Liver (tissue), 8 donors: ENCODE measurements at regions not wholly inside any gene's neighbourhood (a gene's known extent, or its start where the extent isn't known, plus 50 kb on each side); places are given as distances from the start of the nearest gene placed in this dataset.

Source experiments
- DNase-seq: peaks from one replicate; pipeline ENCODE4 v3.0.0-alpha.2; 2017; ENCODE audit warnings: low spot score
- H3K27ac ChIP-seq, 2 donors: one replicate each; pipeline ENCODE4 v1.7.0; 2013; ENCODE audit warnings: inconsistent platforms in 2 of 2, low read length in 2 of 2, control low read depth in 1 of 2, low read depth in 1 of 2, mild to moderate bottlenecking in 1 of 2
- H3K27me3 ChIP-seq, 4 donors: one replicate each; pipeline versions ENCODE4 v1.6.1 to v1.7.0; 2013; ENCODE audit warnings: low read length in 3 of 4, inconsistent platforms in 1 of 4, mild to moderate bottlenecking in 1 of 4, moderate library complexity in 1 of 4; ENCODE audit not compliant: control insufficient read depth in 4 of 4, insufficient read depth in 4 of 4
- H3K36me3 ChIP-seq, 4 donors: one replicate each; pipeline versions ENCODE4 v1.6.1 to v1.7.0; 2013; ENCODE audit warnings: low read length in 3 of 4, mild to moderate bottlenecking in 3 of 4, low read depth in 1 of 4, moderate library complexity in 1 of 4; ENCODE audit not compliant: control insufficient read depth in 4 of 4, insufficient read depth in 3 of 4
- H3K4me1 ChIP-seq, 4 donors: one replicate each; pipeline versions ENCODE4 v1.6.1 to v1.7.0; 2013; ENCODE audit warnings: low read length in 3 of 4, mild to moderate bottlenecking in 3 of 4, moderate library complexity in 1 of 4; ENCODE audit not compliant: control insufficient read depth in 4 of 4, insufficient read depth in 4 of 4
- H3K4me3 ChIP-seq, 3 donors: one replicate each; pipeline versions ENCODE4 v1.6.1 to v1.7.0; 2013; ENCODE audit warnings: low read length in 3 of 3, control low read depth in 1 of 3, low read depth in 1 of 3, mild to moderate bottlenecking in 1 of 3
- H3K9ac ChIP-seq, 2 donors: one replicate each; pipeline ENCODE4 v1.7.0; 2013; ENCODE audit warnings: low read length in 2 of 2, mild to moderate bottlenecking in 2 of 2, moderate library complexity in 2 of 2, control low read depth in 1 of 2, low read depth in 1 of 2
- H3K9me3 ChIP-seq, 4 donors: one replicate each; pipeline versions ENCODE4 v1.6.1 to v1.7.0; 2013; ENCODE audit warnings: low read length in 3 of 4; ENCODE audit not compliant: control insufficient read depth in 4 of 4
- CTCF ChIP-seq: fragments of 150-350 bp; IDR thresholded peaks from 2 replicates; pipeline ENCODE4 v1.5.1; 2017; ENCODE audit warnings: improper control_type of control experiment, low read depth, low read length; ENCODE audit not compliant: missing input control
- EGR1 ChIP-seq, 2 donors: IDR thresholded peaks; 2 replicates each; pipeline ENCODE4 v1.6.1; 2016 to 2018; ENCODE audit warnings: antibody characterized with exemption in 2 of 2, low read depth in 2 of 2
- FOXA1 ChIP-seq: IDR thresholded peaks from 2 replicates; pipeline ENCODE4 v1.6.1; 2016; ENCODE audit warnings: antibody characterized with exemption
- GABPA ChIP-seq, 2 donors: IDR thresholded peaks in 1 of 2; conservative IDR thresholded peaks in 1 of 2; 2 replicates each; pipeline ENCODE4 v1.6.1; 2016; ENCODE audit warnings: antibody characterized with exemption in 2 of 2, mild to moderate bottlenecking in 1 of 2, moderate library complexity in 1 of 2
- HNF4A ChIP-seq, 2 donors: conservative IDR thresholded peaks; 2 replicates each; pipeline ENCODE4 v1.6.1; 2016; ENCODE audit warnings: antibody characterized with exemption in 2 of 2, mild to moderate bottlenecking in 2 of 2
- HNF4G ChIP-seq: IDR thresholded peaks from 2 replicates; pipeline ENCODE4 v1.6.1; 2016; ENCODE audit warnings: antibody characterized with exemption
- NR2F2 ChIP-seq: IDR thresholded peaks from 2 replicates; pipeline ENCODE4 v1.6.1; 2016; ENCODE audit warnings: antibody characterized with exemption
- RAD21 ChIP-seq, 2 donors: IDR thresholded peaks; 2 replicates each; pipeline ENCODE4 v1.6.1; 2016; ENCODE audit warnings: antibody characterized with exemption in 2 of 2, mild to moderate bottlenecking in 2 of 2
- RXRA ChIP-seq, 2 donors: IDR thresholded peaks; 2 replicates each; pipeline ENCODE4 v1.6.1; 2017 to 2018; ENCODE audit warnings: antibody characterized with exemption in 2 of 2, mild to moderate bottlenecking in 1 of 2
- SP1 ChIP-seq: IDR thresholded peaks from 2 replicates; pipeline ENCODE4 v1.6.1; 2018; ENCODE audit warnings: antibody characterized with exemption, mild to moderate bottlenecking
- TAF1 ChIP-seq: conservative IDR thresholded peaks from 2 replicates; pipeline ENCODE4 v1.6.1; 2016; ENCODE audit warnings: antibody characterized with exemption, mild to moderate bottlenecking
- YY1 ChIP-seq: IDR thresholded peaks from 2 replicates; pipeline ENCODE4 v1.6.1; 2016; ENCODE audit warnings: antibody characterized with exemption, mild to moderate bottlenecking
- ZBTB33 ChIP-seq: IDR thresholded peaks from 2 replicates; pipeline ENCODE4 v1.6.1; 2016; ENCODE audit warnings: antibody characterized with exemption
- WGBS: extraction: QIAGEN DNeasy Blood & Tissue Kit; methylation state at CpG from one replicate; pipeline ENCODE4 v1.1.7; 2013; 5-methylcytosine and 5-hydroxymethylcytosine counted together
- TF ChIP-seq, protein P1 (sequence below): IDR thresholded peaks from 2 replicates; pipeline ENCODE4 v1.6.1; 2016; ENCODE audit warnings: antibody characterized with exemption, mild to moderate bottlenecking
- donor health status: healthy.
- donor health status: healthy.
- donor health status: healthy.
- donor health status: healthy.
- donor health status: healthy.

GRCh38 chr6:3534599-3534998 lies 77.7 kb upstream of the SLC22A23 start:
- H3K36me3 ChIP-seq = no peaks in the 10 kb centered on the region
- H3K27ac ChIP-seq = no peak overlapping the region
- peak; percentile 20 for DNase-seq
- TF ChIP-seq HNF4A (conservative IDR thresholded peaks at IDR 0.05) (no peak), NR2F2 (no peak), EGR1 (IDR thresholded peaks at IDR 0.05; ENCODE audit: low read depth in 2 of 2) (no peak), GABPA (IDR thresholded peaks at IDR 0.05 in 1 of 2, conservative IDR thresholded peaks at IDR 0.05 in 1 of 2) (no peak), HNF4G (no peak), TAF1 (no peak), RXRA (IDR thresholded peaks at IDR 0.05) (no peak), YY1 (no peak), RAD21 (IDR thresholded peaks at IDR 0.05) (no peak), CTCF (no peak), FOXA1 (no peak), SP1 (no peak)
- TF ChIP-seq, protein P1, sequence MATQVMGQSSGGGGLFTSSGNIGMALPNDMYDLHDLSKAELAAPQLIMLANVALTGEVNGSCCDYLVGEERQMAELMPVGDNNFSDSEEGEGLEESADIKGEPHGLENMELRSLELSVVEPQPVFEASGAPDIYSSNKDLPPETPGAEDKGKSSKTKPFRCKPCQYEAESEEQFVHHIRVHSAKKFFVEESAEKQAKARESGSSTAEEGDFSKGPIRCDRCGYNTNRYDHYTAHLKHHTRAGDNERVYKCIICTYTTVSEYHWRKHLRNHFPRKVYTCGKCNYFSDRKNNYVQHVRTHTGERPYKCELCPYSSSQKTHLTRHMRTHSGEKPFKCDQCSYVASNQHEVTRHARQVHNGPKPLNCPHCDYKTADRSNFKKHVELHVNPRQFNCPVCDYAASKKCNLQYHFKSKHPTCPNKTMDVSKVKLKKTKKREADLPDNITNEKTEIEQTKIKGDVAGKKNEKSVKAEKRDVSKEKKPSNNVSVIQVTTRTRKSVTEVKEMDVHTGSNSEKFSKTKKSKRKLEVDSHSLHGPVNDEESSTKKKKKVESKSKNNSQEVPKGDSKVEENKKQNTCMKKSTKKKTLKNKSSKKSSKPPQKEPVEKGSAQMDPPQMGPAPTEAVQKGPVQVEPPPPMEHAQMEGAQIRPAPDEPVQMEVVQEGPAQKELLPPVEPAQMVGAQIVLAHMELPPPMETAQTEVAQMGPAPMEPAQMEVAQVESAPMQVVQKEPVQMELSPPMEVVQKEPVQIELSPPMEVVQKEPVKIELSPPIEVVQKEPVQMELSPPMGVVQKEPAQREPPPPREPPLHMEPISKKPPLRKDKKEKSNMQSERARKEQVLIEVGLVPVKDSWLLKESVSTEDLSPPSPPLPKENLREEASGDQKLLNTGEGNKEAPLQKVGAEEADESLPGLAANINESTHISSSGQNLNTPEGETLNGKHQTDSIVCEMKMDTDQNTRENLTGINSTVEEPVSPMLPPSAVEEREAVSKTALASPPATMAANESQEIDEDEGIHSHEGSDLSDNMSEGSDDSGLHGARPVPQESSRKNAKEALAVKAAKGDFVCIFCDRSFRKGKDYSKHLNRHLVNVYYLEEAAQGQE = no peak
- no peak overlapping the region for H3K4me3 ChIP-seq
- no peaks in the 10 kb centered on the region for H3K9me3 ChIP-seq
- no peak overlapping the region for H3K9ac ChIP-seq
- no peaks in the 10 kb centered on the region for H3K27me3 ChIP-seq
- no peaks in the 10 kb centered on the region for H3K4me1 ChIP-seq
- 88% methylated on average over 4 of the region's 4 CpGs for WGBS

DNA sequence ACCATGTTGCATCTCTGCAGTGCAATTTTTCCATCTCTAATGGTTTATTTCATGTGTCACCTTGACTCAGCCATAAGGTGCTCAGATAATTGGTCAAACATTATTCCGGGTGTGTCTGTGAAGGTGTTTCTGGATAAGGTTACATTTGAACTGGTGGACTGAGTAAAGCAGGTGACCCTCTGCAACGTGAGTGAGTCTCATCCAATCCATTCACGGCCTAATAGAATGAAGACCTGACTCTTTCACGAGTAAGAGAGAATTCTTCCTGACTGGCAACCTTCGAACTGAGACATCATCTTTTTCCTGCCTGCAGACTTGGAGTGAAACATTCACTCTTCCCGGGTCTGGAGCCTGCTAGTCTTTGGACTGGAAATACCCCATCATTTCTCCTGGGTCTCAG lies 77.1 kb upstream of the SLC22A23 start:
- TF ChIP-seq HNF4G = no peak
- no peak for TF ChIP-seq RXRA (IDR thresholded peaks at IDR 0.05)
- no peak for TF ChIP-seq HNF4A (conservative IDR thresholded peaks at IDR 0.05)
- TF ChIP-seq ZBTB33 = no peak
- TF ChIP-seq EGR1 (IDR thresholded peaks at IDR 0.05; ENCODE audit: low read depth in 2 of 2) = no peak
- TF ChIP-seq NR2F2 = no peak
- no peak for TF ChIP-seq RAD21 (IDR thresholded peaks at IDR 0.05)
- TF ChIP-seq, protein P1 = no peak
- 83% methylated on average over 6 of the region's 6 CpGs for WGBS
- no peak overlapping the region for H3K27ac ChIP-seq

More for the DNA sequence above, 77.1 kb upstream of the SLC22A23 start:
- Histone ChIP-seq H3K4me1 (no peaks in the 10 kb centered on the region), H3K9me3 (no peaks in the 10 kb centered on the region), H3K36me3 (no peaks in the 10 kb centered on the region), H3K9ac (no peak overlapping the region), H3K4me3 (no peak overlapping the region), H3K27me3 (no peaks in the 10 kb centered on the region)
- peak; percentile 5 for DNase-seq
